GM23338 (cell line): ENCODE measurements at regions not wholly inside any gene's neighbourhood (a gene's known extent, or its start where the extent isn't known, plus 50 kb on each side); places are given as distances from the start of the nearest gene placed in this dataset.

ENCODE experiments used
- ATAC-seq: fragments of 200-7000 bp; cut with Tn5 transposase; 3 replicates; pipeline ENCODE4 v1.9.1; 2020
- DNase-seq: peaks from one replicate; pipeline ENCODE4 v3.0.0-alpha.2; 2015; ENCODE audit warnings: low spot score
- H2AFZ ChIP-seq: fragments of 200-600 bp; sonication (generic); 2 replicates; pipeline ENCODE4 v1.8.0; 2016; ENCODE audit warnings: antibody characterized with exemption, mild to moderate bottlenecking, moderate library complexity
- H3F3A ChIP-seq: fragments of 200-600 bp; sonication (generic); replicated peaks from 2 replicates; pipeline ENCODE4 v1.8.0; 2017; ENCODE audit warnings: antibody characterized with exemption, mixed run types, low read depth
- H3K27ac ChIP-seq: fragments of 200-600 bp; sonication (generic); 2 replicates; pipeline ENCODE4 v1.6.1; 2016; ENCODE audit warnings: low read depth
- H3K27me3 ChIP-seq: fragments of 200-600 bp; sonication (generic); 2 replicates; pipeline ENCODE4 v1.8.0; 2016; ENCODE audit warnings: mild to moderate bottlenecking, mixed run types, moderate library complexity; ENCODE audit not compliant: insufficient read depth
- H3K36me3 ChIP-seq: fragments of 200-600 bp; sonication (generic); 2 replicates; pipeline ENCODE4 v1.8.0; 2016; ENCODE audit warnings: mild to moderate bottlenecking; ENCODE audit not compliant: insufficient read depth
- H3K4me1 ChIP-seq: fragments of 200-600 bp; sonication (generic); 2 replicates; pipeline ENCODE4 v1.8.0; 2016; ENCODE audit warnings: mild to moderate bottlenecking, moderate library complexity; ENCODE audit not compliant: insufficient read depth
- H3K4me2 ChIP-seq: fragments of 200-600 bp; sonication (generic); 2 replicates; pipeline ENCODE4 v1.7.1; 2017; ENCODE audit warnings: mixed run types
- H3K4me3 ChIP-seq: fragments of 200-600 bp; sonication (generic); 2 replicates; pipeline ENCODE4 v1.6.1; 2016; ENCODE audit warnings: mixed run types
- H3K79me2 ChIP-seq: fragments of 200-600 bp; sonication (generic); replicated peaks from 2 replicates; pipeline ENCODE4 v1.8.0; 2017; ENCODE audit warnings: mild to moderate bottlenecking; ENCODE audit not compliant: insufficient read depth
- H3K9me2 ChIP-seq: fragments of 200-600 bp; sonication (generic); 2 replicates; pipeline ENCODE4 v1.8.0; 2017; ENCODE audit not compliant: insufficient read depth
- H4K20me1 ChIP-seq: fragments of 200-600 bp; sonication (generic); replicated peaks from 2 replicates; pipeline ENCODE4 v1.8.0; 2017; ENCODE audit warnings: mild to moderate bottlenecking; ENCODE audit not compliant: insufficient read depth
- H3K27ac Mint-ChIP-seq: 2 replicates; pipeline ENCODE4 v1.8.0; 2020; ENCODE audit warnings: inconsistent platforms, mild to moderate bottlenecking, moderate library complexity, mixed read lengths
- H3K27me3 Mint-ChIP-seq: 3 replicates; pipeline ENCODE4 v1.8.0; 2022; ENCODE audit warnings: low read depth, mild to moderate bottlenecking, moderate library complexity, mixed read lengths, inconsistent platforms; ENCODE audit not compliant: insufficient read depth, poor library complexity
- H3K36me3 Mint-ChIP-seq: 3 replicates; pipeline ENCODE4 v1.8.0; 2021; ENCODE audit warnings: low read depth, mild to moderate bottlenecking, inconsistent platforms, moderate library complexity, mixed read lengths
- H3K4me1 Mint-ChIP-seq: 3 replicates; pipeline ENCODE4 v1.8.0; 2020; ENCODE audit warnings: mild to moderate bottlenecking, inconsistent platforms, mixed read lengths
- H3K4me3 Mint-ChIP-seq: 3 replicates; pipeline ENCODE4 v1.8.0; 2021; ENCODE audit warnings: moderate library complexity, mild to moderate bottlenecking, inconsistent platforms, mixed read lengths
- H3K9me3 Mint-ChIP-seq: 3 replicates; pipeline ENCODE4 v1.8.0; 2020; ENCODE audit warnings: moderate library complexity, mild to moderate bottlenecking, inconsistent platforms, mixed read lengths
- CREB1 ChIP-seq: fragments of 250-450 bp; sonication (Bioruptor Pico); IDR thresholded peaks from 2 replicates; pipeline ENCODE4 v1.5.0; 2020; ENCODE audit warnings: low read depth, mild to moderate bottlenecking, moderate library complexity
- EZH2 ChIP-seq: fragments of 200-600 bp; sonication (generic); IDR thresholded peaks from one replicate; pipeline ENCODE4 v1.8.0; 2017; ENCODE audit warnings: antibody characterized with exemption, mild to moderate bottlenecking, low read depth; ENCODE audit not compliant: unreplicated experiment
- EZH2phosphoT487 ChIP-seq: fragments of 200-600 bp; sonication (generic); IDR thresholded peaks from one replicate; pipeline ENCODE4 v1.8.1; 2018; ENCODE audit warnings: antibody characterized with exemption; ENCODE audit not compliant: unreplicated experiment
- JUNB ChIP-seq: IDR thresholded peaks from one replicate; pipeline ENCODE4 v1.6.1; 2016; ENCODE audit warnings: antibody characterized with exemption; ENCODE audit not compliant: unreplicated experiment
- NANOG ChIP-seq: IDR thresholded peaks from 2 replicates; pipeline ENCODE4 v1.6.1; 2016; ENCODE audit warnings: antibody characterized with exemption, borderline replicate concordance
- POLR2AphosphoS5 ChIP-seq: IDR thresholded peaks from 2 replicates; pipeline ENCODE4 v1.6.1; 2016; ENCODE audit warnings: antibody characterized with exemption, low read depth
- STAT1 ChIP-seq: IDR thresholded peaks from one replicate; pipeline ENCODE4 v1.6.1; 2016; ENCODE audit warnings: antibody characterized with exemption; ENCODE audit not compliant: unreplicated experiment
- ZNF114 ChIP-seq: fragments of 250-450 bp; sonication (Bioruptor Pico); IDR thresholded peaks from 2 replicates; pipeline ENCODE4 v1.5.0; 2020; ENCODE audit warnings: mild to moderate bottlenecking, moderate library complexity
- ZNF331 ChIP-seq: fragments of 250-450 bp; sonication (Bioruptor Pico); IDR thresholded peaks from 2 replicates; pipeline ENCODE4 v1.5.0; 2020; ENCODE audit warnings: low read depth, mild to moderate bottlenecking, moderate library complexity
- TF ChIP-seq, protein P1 (sequence below): fragments of 250-450 bp; sonication (Bioruptor Pico); IDR thresholded peaks from 2 replicates; pipeline ENCODE4 v1.5.0; 2020; ENCODE audit warnings: mild to moderate bottlenecking, moderate library complexity
- TF ChIP-seq, protein P2 (sequence below), 2 experiments: fragments of 200-600 bp in 1 of 2; sonication (generic) in 1 of 2; conservative IDR thresholded peaks; 2 replicates each; pipeline versions ENCODE4 v1.5.1 to v1.6.1; 2016 to 2017; ENCODE audit warnings: antibody characterized with exemption in 2 of 2, low read depth in 2 of 2, mild to moderate bottlenecking in 2 of 2, moderate library complexity in 1 of 2
- TF ChIP-seq, protein P3 (sequence below): IDR thresholded peaks from 2 replicates; pipeline ENCODE4 v1.6.1; 2016; ENCODE audit warnings: antibody characterized with exemption

DNA sequence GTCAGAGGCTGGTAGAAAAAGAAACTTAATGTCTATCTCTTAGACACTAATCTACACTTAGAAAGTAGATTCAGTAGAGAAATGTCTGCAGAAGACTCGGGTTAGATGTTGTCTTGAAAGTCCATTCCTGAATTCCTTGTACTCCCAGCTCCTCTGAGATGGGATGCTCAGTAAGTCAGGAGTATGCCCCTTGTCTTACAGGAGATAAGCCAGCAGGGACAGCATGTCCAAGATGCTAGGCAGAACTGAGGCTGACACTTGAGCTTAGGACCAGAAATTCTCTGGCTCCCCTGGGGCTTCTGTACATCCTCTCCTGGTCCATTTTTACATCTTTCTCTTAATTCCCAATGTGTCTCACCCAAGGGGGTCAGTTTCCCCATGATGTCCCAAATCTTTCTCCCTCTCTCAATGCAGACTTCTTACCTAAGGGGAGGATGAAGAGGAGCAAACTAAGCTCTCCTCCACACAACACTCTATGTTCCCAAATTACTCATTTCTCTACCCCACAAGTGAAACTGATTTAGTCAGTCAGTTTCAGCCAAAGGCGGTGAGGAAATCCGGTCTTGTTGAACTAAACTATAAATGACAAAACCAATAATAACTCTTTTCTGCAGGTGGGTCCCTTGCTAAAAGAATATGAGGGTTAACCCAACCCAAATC lies 558.2 kb upstream of the DIPK2B start (continued):
- TF ChIP-seq, protein P1, sequence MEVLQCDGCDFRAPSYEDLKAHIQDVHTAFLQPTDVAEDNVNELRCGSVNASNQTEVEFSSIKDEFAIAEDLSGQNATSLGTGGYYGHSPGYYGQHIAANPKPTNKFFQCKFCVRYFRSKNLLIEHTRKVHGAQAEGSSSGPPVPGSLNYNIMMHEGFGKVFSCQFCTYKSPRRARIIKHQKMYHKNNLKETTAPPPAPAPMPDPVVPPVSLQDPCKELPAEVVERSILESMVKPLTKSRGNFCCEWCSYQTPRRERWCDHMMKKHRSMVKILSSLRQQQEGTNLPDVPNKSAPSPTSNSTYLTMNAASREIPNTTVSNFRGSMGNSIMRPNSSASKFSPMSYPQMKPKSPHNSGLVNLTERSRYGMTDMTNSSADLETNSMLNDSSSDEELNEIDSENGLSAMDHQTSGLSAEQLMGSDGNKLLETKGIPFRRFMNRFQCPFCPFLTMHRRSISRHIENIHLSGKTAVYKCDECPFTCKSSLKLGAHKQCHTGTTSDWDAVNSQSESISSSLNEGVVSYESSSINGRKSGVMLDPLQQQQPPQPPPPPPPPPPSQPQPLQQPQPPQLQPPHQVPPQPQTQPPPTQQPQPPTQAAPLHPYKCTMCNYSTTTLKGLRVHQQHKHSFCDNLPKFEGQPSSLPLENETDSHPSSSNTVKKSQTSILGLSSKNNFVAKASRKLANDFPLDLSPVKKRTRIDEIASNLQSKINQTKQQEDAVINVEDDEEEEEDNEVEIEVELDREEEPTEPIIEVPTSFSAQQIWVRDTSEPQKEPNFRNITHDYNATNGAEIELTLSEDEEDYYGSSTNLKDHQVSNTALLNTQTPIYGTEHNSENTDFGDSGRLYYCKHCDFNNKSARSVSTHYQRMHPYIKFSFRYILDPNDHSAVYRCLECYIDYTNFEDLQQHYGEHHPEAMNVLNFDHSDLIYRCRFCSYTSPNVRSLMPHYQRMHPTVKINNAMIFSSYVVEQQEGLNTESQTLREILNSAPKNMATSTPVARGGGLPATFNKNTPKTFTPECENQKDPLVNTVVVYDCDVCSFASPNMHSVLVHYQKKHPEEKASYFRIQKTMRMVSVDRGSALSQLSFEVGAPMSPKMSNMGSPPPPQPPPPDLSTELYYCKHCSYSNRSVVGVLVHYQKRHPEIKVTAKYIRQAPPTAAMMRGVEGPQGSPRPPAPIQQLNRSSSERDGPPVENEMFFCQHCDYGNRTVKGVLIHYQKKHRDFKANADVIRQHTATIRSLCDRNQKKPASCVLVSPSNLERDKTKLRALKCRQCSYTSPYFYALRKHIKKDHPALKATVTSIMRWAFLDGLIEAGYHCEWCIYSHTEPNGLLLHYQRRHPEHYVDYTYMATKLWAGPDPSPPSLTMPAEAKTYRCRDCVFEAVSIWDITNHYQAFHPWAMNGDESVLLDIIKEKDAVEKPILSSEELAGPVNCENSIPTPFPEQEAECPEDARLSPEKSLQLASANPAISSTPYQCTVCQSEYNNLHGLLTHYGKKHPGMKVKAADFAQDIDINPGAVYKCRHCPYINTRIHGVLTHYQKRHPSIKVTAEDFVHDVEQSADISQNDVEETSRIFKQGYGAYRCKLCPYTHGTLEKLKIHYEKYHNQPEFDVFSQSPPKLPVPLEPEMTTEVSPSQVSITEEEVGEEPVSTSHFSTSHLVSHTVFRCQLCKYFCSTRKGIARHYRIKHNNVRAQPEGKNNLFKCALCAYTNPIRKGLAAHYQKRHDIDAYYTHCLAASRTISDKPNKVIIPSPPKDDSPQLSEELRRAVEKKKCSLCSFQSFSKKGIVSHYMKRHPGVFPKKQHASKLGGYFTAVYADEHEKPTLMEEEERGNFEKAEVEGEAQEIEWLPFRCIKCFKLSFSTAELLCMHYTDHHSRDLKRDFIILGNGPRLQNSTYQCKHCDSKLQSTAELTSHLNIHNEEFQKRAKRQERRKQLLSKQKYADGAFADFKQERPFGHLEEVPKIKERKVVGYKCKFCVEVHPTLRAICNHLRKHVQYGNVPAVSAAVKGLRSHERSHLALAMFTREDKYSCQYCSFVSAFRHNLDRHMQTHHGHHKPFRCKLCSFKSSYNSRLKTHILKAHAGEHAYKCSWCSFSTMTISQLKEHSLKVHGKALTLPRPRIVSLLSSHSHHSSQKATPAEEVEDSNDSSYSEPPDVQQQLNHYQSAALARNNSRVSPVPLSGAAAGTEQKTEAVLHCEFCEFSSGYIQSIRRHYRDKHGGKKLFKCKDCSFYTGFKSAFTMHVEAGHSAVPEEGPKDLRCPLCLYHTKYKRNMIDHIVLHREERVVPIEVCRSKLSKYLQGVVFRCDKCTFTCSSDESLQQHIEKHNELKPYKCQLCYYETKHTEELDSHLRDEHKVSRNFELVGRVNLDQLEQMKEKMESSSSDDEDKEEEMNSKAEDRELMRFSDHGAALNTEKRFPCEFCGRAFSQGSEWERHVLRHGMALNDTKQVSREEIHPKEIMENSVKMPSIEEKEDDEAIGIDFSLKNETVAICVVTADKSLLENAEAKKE (CRISPR knock-in tag), result no peak

DNA sequence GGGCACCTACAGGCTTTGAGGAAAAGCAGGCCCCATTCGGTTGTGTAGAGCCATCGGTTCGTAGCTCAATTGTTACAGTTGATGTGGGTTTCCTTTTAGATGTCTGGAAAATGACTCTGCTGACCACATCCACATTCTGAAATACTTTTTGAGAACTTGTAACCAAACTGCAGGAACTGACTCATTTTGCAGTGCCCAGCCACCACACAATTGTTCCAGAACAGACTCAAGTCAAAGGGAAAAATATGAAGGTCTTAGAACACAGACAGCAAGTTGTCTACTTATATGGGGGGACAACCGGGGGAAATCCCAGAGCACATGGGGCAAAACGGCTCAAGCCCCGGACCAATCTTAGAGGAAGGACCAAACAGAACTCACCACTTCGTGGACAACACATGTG lies 557.6 kb upstream of the DIPK2B start:
- Histone ChIP-seq H3F3A (no peaks in the 10 kb centered on the region), H3K9me2 (no peaks in the 10 kb centered on the region), H3K27me3 (no peaks in the 10 kb centered on the region), H3K4me2 (no peak overlapping the region), H4K20me1 (peaks cover 3% of the 10 kb centered on the region; the same call in 1 of the 2 replicates), H3K4me3 (no peak overlapping the region), H3K27ac (no peak overlapping the region), H3K36me3 (no peaks in the 10 kb centered on the region), H3K4me1 (peaks cover 6% of the 10 kb centered on the region; the same call in 1 of the 2 replicates), H3K79me2 (peaks cover 95% of the 10 kb centered on the region), H2AFZ (no peak overlapping the region)
- ATAC-seq (no peak), DNase-seq (no peak)
- Mint-ChIP-seq H3K27me3 (peaks cover 4% of the 10 kb centered on the region), H3K27ac (no peak overlapping the region; the same call in 1 of the 2 replicates), H3K4me3 (no peak overlapping the region), H3K36me3 (peaks cover 39% of the 10 kb centered on the region), H3K9me3 (no peaks in the 10 kb centered on the region), H3K4me1 (peaks cover 38% of the 10 kb centered on the region; the same call in 2 of the 3 replicates)
- TF ChIP-seq CREB1 (CRISPR knock-in tag), result no peak
- no peak for TF ChIP-seq STAT1
- TF ChIP-seq JUNB, result no peak
- TF ChIP-seq, protein P2, sequence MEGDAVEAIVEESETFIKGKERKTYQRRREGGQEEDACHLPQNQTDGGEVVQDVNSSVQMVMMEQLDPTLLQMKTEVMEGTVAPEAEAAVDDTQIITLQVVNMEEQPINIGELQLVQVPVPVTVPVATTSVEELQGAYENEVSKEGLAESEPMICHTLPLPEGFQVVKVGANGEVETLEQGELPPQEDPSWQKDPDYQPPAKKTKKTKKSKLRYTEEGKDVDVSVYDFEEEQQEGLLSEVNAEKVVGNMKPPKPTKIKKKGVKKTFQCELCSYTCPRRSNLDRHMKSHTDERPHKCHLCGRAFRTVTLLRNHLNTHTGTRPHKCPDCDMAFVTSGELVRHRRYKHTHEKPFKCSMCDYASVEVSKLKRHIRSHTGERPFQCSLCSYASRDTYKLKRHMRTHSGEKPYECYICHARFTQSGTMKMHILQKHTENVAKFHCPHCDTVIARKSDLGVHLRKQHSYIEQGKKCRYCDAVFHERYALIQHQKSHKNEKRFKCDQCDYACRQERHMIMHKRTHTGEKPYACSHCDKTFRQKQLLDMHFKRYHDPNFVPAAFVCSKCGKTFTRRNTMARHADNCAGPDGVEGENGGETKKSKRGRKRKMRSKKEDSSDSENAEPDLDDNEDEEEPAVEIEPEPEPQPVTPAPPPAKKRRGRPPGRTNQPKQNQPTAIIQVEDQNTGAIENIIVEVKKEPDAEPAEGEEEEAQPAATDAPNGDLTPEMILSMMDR (conservative IDR thresholded peaks at IDR 0.05; ENCODE audit: low read depth in 2 of 2), result no peak
- TF ChIP-seq, protein P3, sequence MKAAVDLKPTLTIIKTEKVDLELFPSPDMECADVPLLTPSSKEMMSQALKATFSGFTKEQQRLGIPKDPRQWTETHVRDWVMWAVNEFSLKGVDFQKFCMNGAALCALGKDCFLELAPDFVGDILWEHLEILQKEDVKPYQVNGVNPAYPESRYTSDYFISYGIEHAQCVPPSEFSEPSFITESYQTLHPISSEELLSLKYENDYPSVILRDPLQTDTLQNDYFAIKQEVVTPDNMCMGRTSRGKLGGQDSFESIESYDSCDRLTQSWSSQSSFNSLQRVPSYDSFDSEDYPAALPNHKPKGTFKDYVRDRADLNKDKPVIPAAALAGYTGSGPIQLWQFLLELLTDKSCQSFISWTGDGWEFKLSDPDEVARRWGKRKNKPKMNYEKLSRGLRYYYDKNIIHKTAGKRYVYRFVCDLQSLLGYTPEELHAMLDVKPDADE, result no peak
- TF ChIP-seq POLR2AphosphoS5, result no peak
- TF ChIP-seq NANOG, result no peak
- TF ChIP-seq EZH2, result no peak
- no peak for TF ChIP-seq ZNF114 (CRISPR knock-in tag)
- TF ChIP-seq EZH2phosphoT487, result no peak
- no peak for TF ChIP-seq ZNF331 (CRISPR knock-in tag)
